GM19452 (cell line): ENCODE measurements at regions not wholly inside any gene's neighbourhood (a gene's known extent, or its start where the extent isn't known, plus 50 kb on each side); places are given as distances from the start of the nearest gene placed in this dataset.

Experiments
- ATAC-seq: cut with Tn5 transposase; IDR thresholded peaks from one replicate; pipeline ENCODE4 v1.9.1; 2021; ENCODE audit not compliant: unreplicated experiment

DNA sequence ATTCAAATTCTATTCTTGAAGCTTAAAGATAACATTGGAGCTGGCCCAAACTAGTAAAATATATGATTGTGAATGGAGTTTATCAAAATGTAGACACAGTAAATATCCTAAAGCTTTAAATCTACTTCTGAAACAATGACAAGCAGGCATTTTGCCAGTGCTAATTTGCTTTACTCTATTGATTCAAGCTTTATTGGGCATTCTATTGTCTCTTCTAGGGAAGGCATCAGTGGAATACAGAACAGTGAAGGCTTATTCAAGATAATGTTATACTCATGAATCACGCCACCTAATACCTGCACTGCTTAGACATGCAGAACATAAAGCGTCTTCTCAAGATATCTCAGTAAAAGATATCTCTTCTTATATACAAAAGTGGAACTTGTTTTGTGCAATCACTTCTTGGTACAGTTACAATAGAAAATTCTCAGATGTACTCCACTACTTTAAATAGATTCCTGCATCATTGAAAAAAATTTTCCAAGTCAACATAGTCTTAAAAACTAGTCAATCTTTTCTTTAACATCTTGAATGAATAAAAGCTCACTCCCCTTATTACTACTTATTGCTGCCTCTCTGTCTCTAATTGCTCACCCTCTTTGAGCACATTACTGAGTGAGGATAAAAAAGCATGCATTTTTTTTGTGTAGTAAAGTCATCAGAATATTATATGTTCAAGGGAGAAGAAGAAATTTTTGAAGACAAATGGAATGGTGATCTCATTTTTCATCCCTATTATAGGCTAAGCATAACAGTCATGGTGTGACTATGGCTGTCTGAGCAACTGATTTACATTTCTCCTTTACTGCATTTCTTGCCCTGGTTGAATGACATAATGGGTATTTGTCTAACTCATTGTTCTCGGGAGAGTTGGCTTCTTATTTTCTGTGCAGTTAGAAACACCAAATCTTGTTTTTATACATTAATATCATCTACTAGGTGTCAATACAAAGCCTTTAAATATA is 98.0 kb upstream of the E2F7 start:
- ATAC-seq, result no peak

DNA sequence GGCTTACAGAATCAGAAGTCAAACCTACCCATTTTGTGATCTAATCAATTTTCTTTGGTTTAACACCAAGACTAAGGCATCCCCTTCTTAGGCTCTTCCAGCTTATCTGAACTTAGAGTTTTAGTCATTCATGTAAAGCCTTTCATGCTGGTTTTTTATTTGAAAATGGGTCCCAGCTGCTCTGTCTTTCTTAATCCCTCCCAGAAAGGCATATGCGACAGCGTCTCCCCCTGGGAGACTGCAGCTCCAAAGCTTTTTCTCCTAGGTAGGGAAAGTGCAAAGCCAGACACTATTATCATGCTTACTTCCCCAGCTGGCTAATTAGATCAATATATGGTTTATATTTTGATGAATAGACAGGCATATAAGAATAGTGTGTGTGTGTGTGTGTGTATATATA is 96.6 kb upstream of the E2F7 start:
- ATAC-seq, result no peak

DNA sequence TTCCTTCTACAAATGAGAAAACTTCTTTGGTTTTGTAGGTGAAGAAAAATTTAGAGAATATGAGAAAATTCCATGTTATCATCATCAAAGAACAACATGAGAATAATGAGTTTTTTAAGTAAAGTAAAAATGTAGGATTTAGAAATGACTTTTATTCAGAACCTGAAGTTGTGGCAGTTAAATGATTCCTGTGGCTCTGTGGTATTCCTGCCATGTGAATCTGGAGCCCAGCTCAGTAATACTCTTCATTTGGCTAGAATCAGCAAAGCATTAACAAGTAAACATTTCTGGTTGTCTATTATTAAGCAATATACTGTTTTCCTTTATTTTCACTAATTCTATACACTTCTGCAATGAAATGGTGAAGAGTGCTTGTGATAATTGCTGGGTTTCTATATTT is 95.6 kb upstream of the E2F7 start:
- no peak for ATAC-seq

DNA sequence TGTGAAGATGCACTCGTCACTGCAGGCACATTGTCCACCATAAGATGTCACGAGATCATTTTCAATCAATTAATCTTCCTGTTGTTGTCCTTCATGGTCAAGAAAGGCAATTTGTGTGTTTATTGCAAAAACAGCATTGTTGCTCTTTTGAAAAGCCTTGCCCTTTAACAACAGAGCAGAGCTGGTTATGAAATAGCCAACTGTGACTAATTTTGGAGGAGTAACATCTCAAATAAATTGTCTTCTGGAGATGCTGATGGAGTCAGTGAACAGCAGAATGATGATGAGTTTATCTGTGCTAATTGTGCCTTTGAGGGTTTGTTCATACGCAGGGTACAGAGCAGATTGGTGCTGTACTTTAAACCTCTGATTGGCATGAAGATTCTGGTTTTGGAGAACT is 88.3 kb upstream of the E2F7 start:
- ATAC-seq, result no peak

DNA sequence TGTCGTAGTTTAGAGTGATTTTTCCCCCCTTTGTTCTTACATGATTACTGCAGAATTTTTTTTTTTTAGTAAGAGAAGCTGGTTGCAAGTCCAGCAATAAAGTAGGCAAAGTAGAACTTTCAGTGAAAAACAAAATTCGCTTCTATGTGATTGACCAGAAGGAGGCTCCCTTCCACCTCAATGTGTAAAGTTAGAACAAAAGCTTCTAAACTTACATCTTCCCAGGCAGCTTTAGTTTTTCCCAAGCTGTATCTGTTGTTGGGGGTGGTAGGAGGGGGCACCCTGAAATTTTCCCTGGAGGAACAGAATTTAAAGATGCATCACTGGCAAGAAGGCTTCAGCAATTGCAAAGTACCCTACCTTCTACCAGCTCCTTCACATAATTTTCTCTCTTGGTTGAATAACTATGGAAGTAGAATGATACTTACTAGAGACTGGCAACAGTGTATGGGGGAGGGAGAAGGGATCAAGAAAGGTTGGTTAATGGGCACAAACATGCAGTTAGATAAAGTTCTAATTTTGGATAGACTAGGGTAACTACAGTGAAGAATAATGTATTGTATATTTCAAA is 87.3 kb upstream of the E2F7 start:
- no peak for ATAC-seq

DNA sequence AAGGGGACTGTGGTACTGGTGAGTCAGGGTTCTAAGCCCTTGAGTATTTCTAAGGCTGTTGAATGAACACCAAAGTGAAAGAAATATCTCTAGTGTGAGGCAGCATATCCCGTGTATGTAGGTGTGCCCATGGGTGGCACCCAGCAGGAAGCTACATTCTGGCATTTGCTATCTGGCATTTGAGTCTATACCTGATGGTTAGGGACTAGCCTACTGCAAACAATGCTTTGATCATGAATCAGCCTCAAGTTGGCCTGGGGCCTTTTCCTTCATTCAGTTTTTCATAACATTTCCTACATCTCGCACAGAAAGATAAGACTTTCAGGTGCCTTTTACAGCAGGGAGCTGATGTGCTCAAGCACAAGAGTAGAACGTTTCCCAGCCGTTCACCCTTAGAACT is 85.7 kb upstream of the E2F7 start:
- ATAC-seq, result no peak

DNA sequence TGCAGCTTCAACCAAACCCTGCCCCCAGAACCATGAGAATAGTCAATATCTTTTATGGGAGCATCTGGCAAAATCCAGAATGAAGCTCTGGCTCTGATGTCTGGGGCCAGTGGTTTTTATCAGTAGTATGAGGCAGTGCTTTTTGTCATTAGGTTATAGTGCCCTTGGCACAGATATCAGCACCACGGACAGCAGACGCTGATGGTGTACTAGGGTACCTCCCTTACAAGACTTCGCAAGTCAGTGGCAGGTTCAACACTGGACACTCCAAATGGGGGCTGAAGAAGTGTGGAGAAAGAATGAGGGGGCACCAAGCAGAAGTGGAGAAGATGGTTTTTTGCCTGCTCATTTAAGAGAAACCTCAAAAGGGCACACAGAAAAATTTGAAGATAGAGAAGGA is 68.2 kb upstream of the E2F7 start:
- no peak for ATAC-seq

- ATAC-seq, result no peak
These were observed 66.7 kb upstream of the E2F7 start for GRCh38 chr12:77131977-77132490.

DNA sequence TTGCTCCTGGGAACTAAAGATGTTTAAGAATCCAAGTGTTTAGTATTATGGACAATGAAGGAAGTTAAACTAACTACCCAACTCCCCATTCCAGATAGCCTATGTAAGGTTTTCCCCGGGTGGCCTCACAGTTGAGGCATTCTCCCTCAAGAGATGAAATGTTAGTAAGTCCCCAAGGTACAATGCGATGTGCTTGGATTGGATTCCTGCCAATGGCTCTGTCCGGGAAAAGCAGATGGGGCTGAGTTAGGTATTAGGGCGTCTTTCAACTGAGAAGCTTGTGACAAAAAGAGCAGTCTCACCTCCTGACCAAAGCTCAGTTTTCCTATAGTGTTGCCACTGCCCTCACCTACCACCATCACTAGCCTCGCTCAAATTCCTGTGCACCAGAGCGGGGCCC is 64.8 kb upstream of the E2F7 start:
- no peak for ATAC-seq

DNA sequence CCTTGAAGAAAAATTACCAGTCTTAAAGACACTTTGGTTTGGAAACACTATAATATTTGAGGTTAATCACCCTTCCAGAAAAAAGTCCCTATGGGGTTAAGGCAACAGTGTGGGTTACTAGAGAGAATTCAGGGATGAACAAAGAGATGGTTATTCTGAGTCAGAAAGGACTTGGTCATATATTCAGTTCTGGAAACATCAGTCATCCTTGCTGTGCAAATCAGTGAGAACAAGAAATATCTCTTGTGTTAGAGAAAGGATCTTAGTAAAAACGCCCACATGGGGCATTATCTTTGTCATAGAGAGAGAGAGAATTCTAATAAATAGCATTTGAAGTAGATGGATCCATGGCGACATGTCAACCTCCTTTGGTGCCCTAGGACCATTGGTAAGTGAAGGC is 59.4 kb upstream of the E2F7 start:
- ATAC-seq, result no peak

DNA sequence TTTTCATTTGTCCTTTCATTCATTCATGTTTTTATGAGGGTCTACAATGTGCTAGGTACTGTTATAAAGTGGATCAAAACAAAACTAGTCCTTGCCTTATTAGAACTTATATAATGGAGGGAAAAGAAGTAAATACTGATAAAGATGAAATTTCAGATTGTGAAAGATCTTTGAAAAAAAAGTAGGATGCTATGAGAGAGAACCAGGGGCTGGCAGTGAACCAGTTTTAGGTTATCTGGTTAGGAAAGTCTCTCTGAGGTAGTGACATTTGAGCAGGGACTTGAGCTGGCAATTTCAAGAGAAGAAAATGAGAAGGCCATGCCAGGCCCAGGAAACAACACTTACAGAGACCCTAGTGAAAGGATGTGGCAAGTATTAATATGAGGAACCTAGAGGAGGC is 57.3 kb upstream of the E2F7 start:
- ATAC-seq, result no peak

DNA sequence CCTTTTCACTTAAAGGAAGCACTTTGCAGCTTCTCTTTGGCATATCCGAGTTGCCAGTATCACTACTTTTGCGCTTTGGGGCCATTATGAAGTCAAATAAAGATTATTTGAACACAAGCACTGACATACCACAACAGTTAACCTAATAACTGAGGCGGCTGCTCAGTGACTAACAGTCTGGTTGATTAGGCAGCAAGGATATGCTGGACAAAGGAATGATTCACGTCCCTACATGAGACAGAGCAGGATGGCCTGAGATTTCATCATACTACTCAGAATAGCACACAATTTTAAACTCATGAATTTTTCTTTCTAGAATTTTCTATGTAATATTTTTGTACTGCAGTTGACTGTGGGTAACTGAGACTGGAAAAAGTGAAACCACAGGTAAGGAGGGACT is 56.9 kb upstream of the E2F7 start:
- ATAC-seq, result no peak

DNA sequence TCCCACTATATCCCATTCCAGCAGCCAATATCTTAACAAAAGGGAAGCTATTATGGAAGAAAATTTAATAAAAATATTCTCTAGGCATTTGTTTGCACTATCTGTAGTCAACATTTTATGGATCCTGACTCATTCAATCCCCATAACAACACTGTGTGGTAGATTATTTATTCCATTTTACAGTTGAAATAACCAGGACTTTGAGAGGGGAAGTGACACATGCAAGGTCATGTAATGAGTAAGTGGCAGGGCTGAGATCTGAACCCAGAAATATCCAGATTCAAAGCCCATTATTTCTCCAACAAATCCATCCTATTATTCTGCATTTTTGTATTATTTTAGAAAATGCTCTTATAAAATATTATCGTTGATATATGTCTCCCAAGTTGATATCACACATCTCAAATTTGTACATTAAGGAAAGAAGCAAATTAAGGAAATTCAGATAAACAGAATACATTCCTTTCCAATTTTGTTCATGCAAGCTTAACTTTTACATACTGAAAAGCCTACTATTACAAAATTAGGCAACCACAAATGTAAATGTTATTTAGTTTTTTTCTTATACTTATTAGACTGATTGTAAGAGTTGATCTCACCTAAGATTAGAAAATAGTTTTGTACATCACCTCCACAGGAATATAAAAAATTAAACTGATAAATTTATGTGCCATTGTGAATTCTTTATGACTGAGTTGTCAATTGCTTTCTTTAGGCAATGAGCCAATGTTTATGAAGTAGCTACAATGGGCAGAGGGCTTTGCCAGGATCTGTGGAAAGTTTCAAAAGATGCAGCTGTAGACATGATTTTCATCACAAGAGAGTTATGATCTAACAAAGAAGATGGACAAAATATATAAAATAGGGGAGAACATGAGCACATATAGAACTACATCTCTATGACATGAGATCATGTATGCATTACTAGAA is 55.1 kb upstream of the E2F7 start:
- no peak for ATAC-seq

GRCh38 chr12:77118696-77119095 is 53.3 kb upstream of the E2F7 start:
- no peak for ATAC-seq

DNA sequence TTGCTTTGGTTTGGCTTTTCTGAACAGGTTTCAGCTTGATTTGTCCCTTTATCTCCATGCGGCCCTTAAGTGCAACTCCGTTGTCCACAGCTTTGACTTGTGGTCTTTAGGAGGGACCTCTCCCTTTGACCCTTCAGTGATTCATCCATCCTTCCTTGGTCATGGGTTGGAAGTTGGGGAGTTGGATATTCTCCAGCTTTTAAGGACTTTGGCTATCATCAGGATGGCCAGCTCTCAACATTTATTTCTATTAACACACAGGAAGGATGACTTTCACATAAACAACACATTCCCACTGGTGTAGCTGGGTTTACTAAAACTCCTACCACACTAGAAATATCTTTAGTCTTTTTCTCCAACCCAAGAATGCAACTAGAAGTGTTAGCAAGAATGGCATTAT is 50.9 kb upstream of the E2F7 start:
- ATAC-seq, result no peak

DNA sequence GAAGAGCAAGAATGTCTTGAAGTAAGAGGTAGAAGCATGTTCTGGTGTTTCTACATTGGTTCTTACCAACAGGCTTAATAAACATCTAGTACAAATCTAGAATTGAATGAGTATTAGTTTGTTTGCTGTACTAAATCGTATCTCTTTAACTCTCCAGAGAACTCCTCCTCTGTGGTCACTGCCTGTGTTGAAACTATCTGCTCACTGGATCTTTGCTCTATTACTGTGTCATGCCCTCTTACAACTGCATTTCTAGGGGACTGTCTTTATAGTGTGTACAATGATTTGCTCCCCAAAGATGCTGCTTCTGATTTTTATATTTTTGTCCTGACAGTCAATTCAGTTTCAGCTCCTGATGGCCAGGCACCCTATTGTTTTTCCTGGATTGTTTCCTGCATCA is 50.1 kb upstream of the E2F7 start:
- ATAC-seq, result no peak
